Motor neuron (in vitro differentiated cells): ENCODE measurements at regions not wholly inside any gene's neighbourhood (a gene's known extent, or its start where the extent isn't known, plus 50 kb on each side); places are given as distances from the start of the nearest gene placed in this dataset.
"Not testable (repeated sequence)": the region's sequence is repeated elsewhere in the genome, so short reads cannot be mapped to it uniquely, and the experiment has no call there.

Source experiments
- ATAC-seq, 8 experiments: fragments of 200-7000 bp; cut with Tn5 transposase; replicated peaks in 6 of 8; 2 replicates each; pipeline ENCODE4 v1.8.0; 2021; ENCODE audit warnings: mild to moderate bottlenecking in 8 of 8, moderate library complexity in 8 of 8
- H3K27ac ChIP-seq, 2 donors: fragments of 250-450 bp; sonication (Bioruptor Pico); 2 replicates each; pipeline ENCODE4 v1.9.0; 2021; ENCODE audit warnings: antibody characterized with exemption in 2 of 2, mild to moderate bottlenecking in 2 of 2, moderate library complexity in 1 of 2
- H3K4me1 ChIP-seq, 2 donors: fragments of 250-450 bp; sonication (Bioruptor Pico); replicated peaks in 1 of 2; 2 replicates each; pipeline ENCODE4 v1.6.1; 2021; ENCODE audit warnings: antibody characterized with exemption in 2 of 2, mild to moderate bottlenecking in 2 of 2, moderate library complexity in 1 of 2
- H3K4me3 ChIP-seq, 5 donors: fragments of 250-450 bp; sonication (Bioruptor Pico); 2 replicates each; pipeline ENCODE4 v1.9.0; 2021; ENCODE audit warnings: antibody characterized with exemption in 5 of 5, mild to moderate bottlenecking in 5 of 5, moderate library complexity in 4 of 5
- WGBS, 10 experiments: fragments of 450-650 bp; shearing (Covaris generic); methylation state at CpG; one replicate each; pipeline ENCODE4 v1.0.0; 2022; 5-methylcytosine and 5-hydroxymethylcytosine counted together
- in situ Hi-C, 9 experiments: fragments of 400-800 bp; cut with MboI; loops; one replicate each; pipeline ENCODE4 v1.15.0; 2021; ENCODE audit warnings: low sequenced_read_pairs in 9 of 9, low pct_unique_long_range_greater_than_20kb in 2 of 9; ENCODE audit not compliant: unreplicated experiment in 9 of 9

- WGBS, 10 experiments, result 0 to 100% (median 65%) methylated on average over 1 to 3 of the region's 3 CpGs; no CpG with 5 or more reads in 1 of the 10 experiments
- in situ Hi-C loops, result no loop called here
- no peak for ATAC-seq
Measured at GRCh38 chr3:11739706-11740105, 96.0 kb upstream of the VGLL4 start.

GRCh38 chr3:11739123-11739522 is 95.4 kb upstream of the VGLL4 start:
- in situ Hi-C loops, result no loop called here

More at GRCh38 chr3:11739706-11740105, 96.0 kb upstream of the VGLL4 start:
- Histone ChIP-seq H3K4me3 (no peak overlapping the region), H3K4me1 (no peaks in the 10 kb centered on the region), H3K27ac (no peak overlapping the region)

GRCh38 chr3:11737742-11738141 is 94.0 kb upstream of the VGLL4 start:
- Histone ChIP-seq H3K4me1 (no peaks in the 10 kb centered on the region), H3K4me3 (no peak overlapping the region), H3K27ac (no peak overlapping the region)
- ATAC-seq, result no peak
- in situ Hi-C loops, result no loop called here
- WGBS, 10 experiments, result 23 to 90% (median 59%) methylated on average over 2 to 7 of the region's 7 CpGs

More at GRCh38 chr3:11739123-11739522, 95.4 kb upstream of the VGLL4 start:
- peak in 1 of 8 experiments; percentile 39 for ATAC-seq
- WGBS, 10 experiments, result 0 to 100% (median 40%) methylated on average over 1 to 2 of the region's 2 CpGs; no CpG with 5 or more reads in 1 of the 10 experiments
- Histone ChIP-seq H3K27ac (no peak overlapping the region), H3K4me3 (no peak overlapping the region), H3K4me1 (no peaks in the 10 kb centered on the region)

- Histone ChIP-seq H3K4me1 (no peaks in the 10 kb centered on the region), H3K4me3 (no peak overlapping the region), H3K27ac (no peak overlapping the region)
- ATAC-seq, result no peak
- in situ Hi-C loops, result no loop called here
- WGBS, 10 experiments, result 0 to 85% (median 73%) methylated on average over 1 to 7 of the region's 9 CpGs; no CpG with 5 or more reads in 3 of the 10 experiments
Measured at GRCh38 chr3:11736136-11736833, 92.6 kb upstream of the VGLL4 start.

GRCh38 chr3:11735638-11736037 is 91.9 kb upstream of the VGLL4 start:
- H3K27ac ChIP-seq, result no peak overlapping the region
- H3K4me3 ChIP-seq, result no peak overlapping the region
- WGBS, 10 experiments, result 58 to 90% (median 60%) methylated on average over 2 to 5 of the region's 6 CpGs; no CpG with 5 or more reads in 1 of the 10 experiments
- in situ Hi-C loops, result no loop called here
- H3K4me1 ChIP-seq, result no peaks in the 10 kb centered on the region
- no peak for ATAC-seq

- H3K27ac ChIP-seq, in situ Hi-C loops, ATAC-seq, H3K4me3 ChIP-seq, H3K4me1 ChIP-seq: not testable (repeated sequence)
- 29 to 100% (median 93%) methylated on average over 1 to 4 of the region's 4 CpGs; no CpG with 5 or more reads in 3 of the 10 experiments for WGBS, 10 experiments
Measured at GRCh38 chr3:11735111-11735510, 91.4 kb upstream of the VGLL4 start.

GRCh38 chr3:11733914-11734313 is 90.2 kb upstream of the VGLL4 start:
- in situ Hi-C loops, result no loop called here
- Histone ChIP-seq H3K4me3 (no peak overlapping the region), H3K27ac (no peak overlapping the region), H3K4me1 (no peaks in the 10 kb centered on the region)
- 33 to 93% (median 85%) methylated on average over 1 to 5 of the region's 7 CpGs; no CpG with 5 or more reads in 4 of the 10 experiments for WGBS, 10 experiments
- ATAC-seq, result no peak

GRCh38 chr3:11727207-11727606 is 83.5 kb upstream of the VGLL4 start:
- no peak overlapping the region for H3K4me3 ChIP-seq
- ATAC-seq, result peak in 3 of 8 experiments; percentile 47 to 99 (median 94)
- WGBS, 10 experiments, result 17 to 100% (median 71%) methylated on average over 1 to 2 of the region's 2 CpGs; no CpG with 5 or more reads in 4 of the 10 experiments
- H3K27ac ChIP-seq, result no peak overlapping the region
- peaks cover 0 to 4% of the 10 kb centered on the region in 2 donors for H3K4me1 ChIP-seq
- in situ Hi-C loops, result no loop called here

- WGBS, 10 experiments, result 33 to 100% (median 67%) methylated on average over 1 to 3 of the region's 3 CpGs; no CpG with 5 or more reads in 3 of the 10 experiments
- in situ Hi-C loops, result no loop called here
- ATAC-seq, result no peak
- Histone ChIP-seq H3K4me3 (no peak overlapping the region), H3K27ac (no peak overlapping the region), H3K4me1 (peaks cover 2 to 15% of the 10 kb centered on the region in 2 donors)
Measured at GRCh38 chr3:11726146-11726545, 82.4 kb upstream of the VGLL4 start.

- ATAC-seq, H3K27ac ChIP-seq, H3K4me3 ChIP-seq, in situ Hi-C loops: not testable (repeated sequence)
- 80 to 100% (median 92%) methylated on average over 1 to 2 of the region's 2 CpGs; no CpG with 5 or more reads in 7 of the 10 experiments for WGBS, 10 experiments
- peaks cover 5 to 20% of the 10 kb centered on the region in 2 donors for H3K4me1 ChIP-seq
Measured at GRCh38 chr3:11725340-11725641, 81.6 kb upstream of the VGLL4 start.

- in situ Hi-C loops, result no loop called here
- Histone ChIP-seq H3K4me3 (no peak overlapping the region), H3K27ac (no peak overlapping the region), H3K4me1 (peaks cover 5 to 20% of the 10 kb centered on the region in 2 donors)
- no peak for ATAC-seq
- 63 to 100% (median 88%) methylated on average over 1 to 8 of the region's 8 CpGs for WGBS, 10 experiments
Measured at GRCh38 chr3:11724615-11725339, 81.1 kb upstream of the VGLL4 start.

GRCh38 chr3:11721479-11721878 is 77.8 kb upstream of the VGLL4 start:
- peak overlapping the region in 2 of 5 donors; percentile 61 to 66 for H3K4me3 ChIP-seq
- no peak for ATAC-seq
- H3K4me1 ChIP-seq, result peaks cover 11 to 27% of the 10 kb centered on the region in 2 donors
- in situ Hi-C loops, result no loop called here
- 40 to 87% (median 77%) methylated on average over 1 to 9 of the region's 9 CpGs; no CpG with 5 or more reads in 2 of the 10 experiments for WGBS, 10 experiments
- H3K27ac ChIP-seq, result no peak overlapping the region

- WGBS, 10 experiments, result 8 to 67% (median 42%) methylated on average over 2 to 7 of the region's 8 CpGs
- Histone ChIP-seq H3K4me3 (peak overlapping the region; percentile 45 to 82 (median 66)), H3K4me1 (peaks cover 11 to 27% of the 10 kb centered on the region in 2 donors), H3K27ac (peak overlapping the region; percentile 38 to 84)
- ATAC-seq, result no peak
- in situ Hi-C loops, result no loop called here
Measured at GRCh38 chr3:11720917-11721411, 77.2 kb upstream of the VGLL4 start.
